ENCODE measurements at regions not wholly inside any gene's neighbourhood (a gene's known extent, or its start where the extent isn't known, plus 50 kb on each side); places are given as distances from the start of the nearest gene placed in this dataset.
"Not testable (repeated sequence)": the region's sequence is repeated elsewhere in the genome, so short reads cannot be mapped to it uniquely, and the experiment has no call there.

DNA sequence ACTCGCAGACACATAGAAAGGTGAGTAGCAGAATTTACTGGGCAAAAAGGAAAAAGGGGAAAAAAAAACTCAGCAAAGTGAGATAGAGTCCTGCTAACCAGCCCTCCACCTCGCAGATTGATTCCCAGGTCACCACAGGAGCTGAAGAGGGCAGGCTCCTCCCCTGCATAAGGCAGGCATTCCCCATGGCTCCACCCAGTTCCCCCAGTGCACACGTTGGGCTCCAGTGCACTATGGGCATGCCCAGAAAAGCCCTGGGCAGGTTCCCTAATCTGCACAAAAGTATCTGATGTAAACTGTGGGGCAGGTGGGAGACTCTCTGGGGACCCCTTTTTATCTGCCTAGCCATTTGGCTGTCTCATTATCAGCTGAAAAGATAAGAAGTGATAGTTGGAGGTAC lies 461.2 kb upstream of the TMEFF2 start:
- DNase-seq: no peak

GRCh38 chr2:192645811-192646598 lies 451.3 kb upstream of the TMEFF2 start:
- DNase-seq: no peak

GRCh38 chr2:192634557-192634956 lies 439.8 kb upstream of the TMEFF2 start:
- no peak for DNase-seq

DNA sequence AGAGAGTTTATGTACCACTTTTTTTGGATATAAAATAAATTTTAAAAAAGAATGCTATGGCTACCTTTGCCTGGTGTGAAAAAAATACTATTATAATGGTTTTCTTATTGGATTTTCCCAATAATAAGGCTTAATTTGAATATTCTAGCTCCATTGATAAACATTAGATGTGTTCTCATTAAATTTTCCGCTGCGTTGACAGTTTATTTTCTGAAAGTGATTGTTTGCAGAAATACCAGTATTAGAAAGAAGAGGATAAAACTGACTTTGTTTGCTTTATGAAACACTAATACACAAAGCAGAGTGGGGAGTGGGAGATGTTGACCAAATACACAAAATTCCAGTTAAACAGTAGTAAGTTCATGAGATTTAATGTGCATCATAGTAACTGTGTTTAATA lies 433.3 kb upstream of the TMEFF2 start:
- no peak for DNase-seq

GRCh38 chr2:192615105-192615504 lies 420.4 kb upstream of the TMEFF2 start:
- no peak for DNase-seq

GRCh38 chr2:192604295-192604694 lies 409.6 kb upstream of the TMEFF2 start:
- no peak for DNase-seq

DNA sequence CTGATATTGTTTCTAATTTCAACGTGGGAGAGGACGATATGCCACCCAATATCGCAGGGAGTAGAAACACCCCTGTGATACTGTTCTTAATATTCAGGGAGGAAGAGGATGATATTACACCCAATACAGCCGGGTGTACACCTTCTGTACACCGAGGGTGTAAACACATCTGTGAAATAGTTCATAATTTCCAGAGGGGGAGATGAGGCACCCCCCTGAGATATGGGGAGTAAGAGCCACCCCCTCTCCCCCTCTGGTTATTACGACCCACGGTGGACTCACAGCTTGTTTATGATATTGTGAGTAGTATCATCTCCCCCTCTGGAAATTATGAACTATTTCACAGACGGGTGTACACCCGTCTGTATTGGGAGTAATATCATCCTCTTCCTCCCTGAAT lies 403.9 kb upstream of the TMEFF2 start:
- not testable (repeated sequence) for DNase-seq

DNA sequence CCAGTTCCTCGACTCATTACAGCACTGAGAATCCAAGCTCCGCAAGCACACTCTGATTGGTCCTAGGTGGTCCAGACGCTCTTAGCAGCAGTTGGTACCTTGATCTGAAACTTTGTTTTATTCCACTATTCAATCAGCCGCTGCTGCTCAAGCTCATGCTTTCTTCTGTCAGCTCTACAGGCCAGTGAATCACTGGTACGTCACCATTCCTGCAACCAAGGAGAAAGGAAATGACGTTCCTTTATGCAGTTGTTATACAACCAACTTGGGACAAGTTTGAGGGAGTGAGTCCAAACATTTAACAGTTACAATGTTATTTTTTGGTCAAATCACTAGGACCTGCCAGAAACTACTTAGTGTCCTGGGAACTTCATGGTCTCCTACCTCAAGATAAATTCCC lies 398.8 kb upstream of the TMEFF2 start:
- no peak for DNase-seq

- no peak for DNase-seq
Measured at GRCh38 chr2:192591617-192592016, 396.9 kb upstream of the TMEFF2 start.

- DNase-seq: no peak
Measured at GRCh38 chr2:192585418-192585817, 390.7 kb upstream of the TMEFF2 start.

DNA sequence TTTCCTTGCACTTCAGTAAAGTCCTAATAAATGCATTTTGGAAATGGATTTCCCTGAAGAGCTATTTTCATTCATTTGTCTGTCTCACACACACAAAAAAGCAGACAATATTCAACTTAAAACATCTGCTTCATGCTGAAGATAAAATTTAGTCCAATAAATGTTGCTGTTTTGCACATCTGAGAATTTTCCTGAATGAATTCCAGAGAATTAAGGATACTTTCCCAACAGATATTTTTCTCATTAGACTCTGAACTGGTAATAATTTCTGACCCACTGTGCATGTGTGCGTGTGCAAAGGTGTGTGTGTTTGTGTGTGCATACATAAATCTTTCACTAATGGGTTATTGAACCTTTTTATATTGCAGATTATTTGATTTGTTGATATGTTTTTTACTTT lies 390.2 kb upstream of the TMEFF2 start:
- DNase-seq: no peak

DNA sequence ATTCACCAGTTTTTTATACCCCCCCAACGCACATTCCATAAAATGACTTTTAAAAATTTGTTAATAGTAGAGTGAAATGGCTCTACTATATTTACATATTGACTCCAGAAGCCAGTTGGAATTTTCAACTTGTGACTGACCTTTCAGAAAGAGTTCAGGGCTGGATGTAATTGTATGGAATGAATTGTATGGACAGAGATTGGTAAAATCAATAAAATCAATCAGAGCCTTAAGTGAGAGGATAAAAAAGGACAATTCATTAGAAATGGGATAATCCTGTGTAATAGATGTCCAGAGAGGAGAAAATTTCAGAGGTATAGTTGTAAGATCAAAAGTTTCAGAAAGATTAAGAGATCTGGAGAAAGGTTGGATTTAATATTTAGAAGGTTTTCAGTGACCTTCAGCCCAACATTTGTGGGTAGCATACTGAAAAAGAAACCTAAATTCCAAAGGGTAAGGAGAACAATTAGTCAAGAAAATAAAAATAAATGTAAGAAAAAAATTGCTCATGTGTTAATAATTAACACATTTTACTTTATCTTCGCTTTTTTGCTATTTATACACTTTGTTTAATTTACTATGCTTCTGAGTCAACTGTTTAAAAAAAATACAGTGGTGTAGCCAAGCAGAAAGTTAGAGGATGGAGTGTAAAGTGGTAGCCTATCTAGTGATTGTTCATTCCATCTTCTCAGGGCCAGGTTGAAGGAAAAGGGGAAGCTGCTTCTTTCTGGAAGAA lies 385.4 kb upstream of the TMEFF2 start:
- DNase-seq: no peak

GRCh38 chr2:192578780-192579179 lies 384.0 kb upstream of the TMEFF2 start:
- no peak for DNase-seq

GRCh38 chr2:192577706-192578105 lies 383.0 kb upstream of the TMEFF2 start:
- DNase-seq: no peak

- no peak for DNase-seq
Measured at GRCh38 chr2:192574552-192574951, 379.8 kb upstream of the TMEFF2 start.

DNA sequence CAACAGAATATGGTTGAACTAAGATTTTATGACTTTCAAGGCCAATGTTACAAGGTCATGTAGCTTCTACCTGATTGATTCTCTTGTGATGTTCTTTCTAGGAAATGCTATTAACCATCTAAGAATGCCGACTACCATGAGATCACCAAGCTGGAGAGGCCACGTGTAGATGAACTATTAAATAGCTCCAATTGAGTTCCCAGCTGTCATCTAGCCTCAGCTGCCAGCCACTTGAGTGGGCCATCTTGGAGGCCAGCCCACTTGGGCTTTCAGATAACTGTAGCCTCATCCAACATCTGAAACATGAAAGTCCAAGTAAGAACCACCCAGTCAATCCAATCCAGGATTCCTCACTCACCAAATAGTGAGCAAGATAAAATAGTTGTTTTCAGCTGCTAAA lies 376.9 kb upstream of the TMEFF2 start:
- no peak for DNase-seq

GRCh38 chr2:192570788-192571187 lies 376.1 kb upstream of the TMEFF2 start:
- no peak for DNase-seq

DNA sequence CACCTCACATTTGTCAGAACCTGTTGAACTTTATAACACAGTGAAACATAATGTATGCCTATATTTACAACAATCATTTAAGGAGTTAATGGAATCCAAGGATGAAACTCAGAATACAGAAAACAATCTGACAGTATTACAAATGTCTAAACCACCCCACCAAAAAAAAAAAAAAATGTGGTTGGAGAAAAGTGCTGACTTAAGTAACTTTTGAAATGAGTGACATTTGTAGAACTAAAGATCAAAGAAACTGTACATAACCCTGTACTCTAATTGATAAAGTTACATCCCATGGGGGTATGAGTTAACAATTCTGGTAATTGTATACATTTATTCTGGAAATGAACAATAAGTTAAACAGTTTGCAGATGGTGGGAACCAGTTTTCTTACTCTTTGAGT lies 372.1 kb upstream of the TMEFF2 start:
- DNase-seq: no peak

DNA sequence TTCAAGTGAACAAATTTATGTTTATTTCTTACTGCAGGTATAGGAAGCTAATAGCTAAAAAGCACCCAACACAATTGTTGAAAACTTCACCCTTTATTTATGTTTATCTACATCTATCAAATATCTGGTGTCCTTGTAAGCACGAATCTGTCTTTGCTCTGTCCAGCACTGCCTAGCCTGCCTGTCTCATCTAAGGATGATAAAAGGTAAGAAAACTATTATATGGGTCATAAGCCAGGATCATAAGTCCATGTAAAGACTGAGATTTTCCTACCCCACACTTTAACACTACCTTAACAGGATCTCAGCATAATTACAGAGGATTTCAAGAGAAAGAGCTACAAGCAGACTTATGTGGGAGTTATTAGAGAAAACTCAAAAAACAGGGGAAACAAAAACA lies 365.6 kb upstream of the TMEFF2 start:
- DNase-seq: no peak

DNA sequence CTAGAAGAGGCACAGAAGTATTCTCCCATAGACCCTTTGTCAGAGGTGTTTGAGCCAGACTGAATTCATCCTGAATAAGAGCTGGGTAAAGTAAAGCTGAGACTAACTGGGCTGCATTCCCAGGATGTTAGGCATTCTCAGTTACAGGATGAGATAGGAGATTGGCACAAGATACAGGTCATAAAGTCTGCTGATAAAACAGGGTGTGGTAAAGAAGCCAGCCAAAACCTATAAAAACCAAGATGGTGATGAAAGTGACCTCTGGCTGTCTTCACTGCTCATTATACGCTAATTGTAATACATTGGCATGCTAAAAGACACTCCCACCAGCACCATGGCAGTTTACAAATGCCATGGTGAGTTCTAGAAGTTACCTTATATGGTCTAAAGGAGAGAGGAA lies 364.9 kb upstream of the TMEFF2 start:
- no peak for DNase-seq

GRCh38 chr2:192558637-192559036 lies 363.9 kb upstream of the TMEFF2 start:
- DNase-seq: no peak

DNA sequence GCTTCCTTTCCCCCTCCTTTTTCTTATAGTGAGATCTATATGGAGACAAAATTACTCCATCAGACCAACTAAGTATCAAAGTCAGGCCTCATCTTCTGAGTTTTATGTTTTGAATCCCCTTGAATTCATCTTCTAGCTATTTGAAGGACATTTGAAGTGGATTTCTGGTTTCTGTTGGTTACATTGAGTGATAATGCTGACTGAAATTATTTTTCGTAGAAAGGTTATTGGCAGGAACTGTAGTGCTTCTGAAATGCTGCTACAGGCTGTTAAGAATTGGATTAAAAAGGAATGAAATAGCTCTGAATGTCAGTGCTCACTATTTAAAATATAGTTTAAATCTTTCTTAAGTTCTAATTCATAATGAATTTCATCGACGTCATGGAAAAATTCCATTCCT lies 361.0 kb upstream of the TMEFF2 start:
- no peak for DNase-seq

- no peak for DNase-seq
Measured at GRCh38 chr2:192551760-192552159, 357.0 kb upstream of the TMEFF2 start.

DNA sequence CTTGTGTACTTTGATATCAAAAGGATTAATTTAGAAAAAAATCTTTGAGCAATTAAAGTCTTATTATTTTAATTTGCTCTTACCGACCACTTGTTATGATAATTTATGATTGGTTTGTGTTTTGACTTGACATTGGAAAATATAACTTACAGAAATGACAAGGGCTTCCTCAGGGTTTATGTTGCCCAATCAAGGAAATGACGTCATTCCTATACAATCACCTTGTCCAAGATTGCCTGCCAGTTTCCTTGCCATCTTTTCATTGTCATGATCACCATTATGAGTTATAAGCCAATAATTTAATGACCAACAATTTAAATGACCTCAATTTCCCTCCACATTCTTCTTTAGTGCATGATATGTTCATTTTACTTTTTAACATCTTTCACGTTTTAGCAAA lies 351.8 kb upstream of the TMEFF2 start:
- no peak for DNase-seq

Measured in NCI-H146 (cell line).